Breast epithelium (tissue), 4 donors: ENCODE measurements at regions not wholly inside any gene's neighbourhood (a gene's known extent, or its start where the extent isn't known, plus 50 kb on each side); places are given as distances from the start of the nearest gene placed in this dataset.

Source experiments
- DNase-seq, 2 donors: peaks; one replicate each; pipeline ENCODE4 v3.0.0-alpha.2; 2019; ENCODE audit warnings: low spot score in 2 of 2
- H3K27ac ChIP-seq, 2 donors: fragments of 200-600 bp; sonication (generic) in 1 of 2; one replicate each; pipeline ENCODE4 v1.5.1; 2016 to 2019; ENCODE audit warnings: mild to moderate bottlenecking in 1 of 2
- H3K27me3 ChIP-seq, 2 donors: fragments of 200-600 bp; sonication (generic) in 1 of 2; one replicate each; pipeline versions ENCODE4 v1.5.1 to v1.6.0; 2017 to 2019; ENCODE audit warnings: control low read depth in 1 of 2, mild to moderate bottlenecking in 1 of 2
- H3K36me3 ChIP-seq: fragments of 200-600 bp; one replicate; pipeline ENCODE4 v1.5.1; 2019
- H3K4me1 ChIP-seq, 2 donors: fragments of 200-600 bp; sonication (generic); one replicate each; pipeline ENCODE4 v1.5.1; 2016 to 2019; ENCODE audit warnings: control low read depth in 1 of 2
- H3K4me3 ChIP-seq, 3 donors: fragments of 200-600 bp; sonication (generic); 1 replicate in 2 of 3; 2 replicates in 1 of 3; pipeline ENCODE4 v1.5.1; 2016 to 2019; ENCODE audit warnings: mild to moderate bottlenecking in 3 of 3, moderate library complexity in 2 of 3
- H3K9me3 ChIP-seq, 2 donors: fragments of 200-600 bp; sonication (generic) in 1 of 2; one replicate each; pipeline ENCODE4 v1.5.1; 2016 to 2019; ENCODE audit warnings: control low read depth in 1 of 2
- CTCF ChIP-seq, 3 donors: fragments of 450-650 bp; IDR thresholded peaks; one replicate each; pipeline ENCODE4 v1.5.1; 2016 to 2017; ENCODE audit warnings: antibody characterized with exemption in 3 of 3, mild to moderate bottlenecking in 3 of 3, moderate library complexity in 3 of 3
- POLR2A ChIP-seq: fragments of 450-650 bp; IDR thresholded peaks from one replicate; pipeline ENCODE4 v1.6.1; 2016; ENCODE audit warnings: antibody characterized with exemption, mild to moderate bottlenecking, moderate library complexity
- POLR2AphosphoS5 ChIP-seq, 3 donors: sonication (generic); formaldehyde crosslinking; IDR thresholded peaks; one replicate each; pipeline ENCODE4 v1.6.1; 2017; ENCODE audit warnings: antibody characterized with exemption in 3 of 3
- intact Hi-C: fragments of 100-400 bp; cut with DNase I; formaldehyde crosslinking; loops from one replicate; pipeline ENCODE4 v1.15.1; 2023; ENCODE audit warnings: low total_unique reads

- no peak for DNase-seq
- Histone ChIP-seq H3K27me3 (no peaks in the 10 kb centered on the region), H3K27ac (no peak overlapping the region), H3K9me3 (no peaks in the 10 kb centered on the region), H3K36me3 (no peaks in the 10 kb centered on the region), H3K4me3 (no peak overlapping the region), H3K4me1 (no peaks in the 10 kb centered on the region)
- intact Hi-C loops, result no loop called here
- no peak for TF ChIP-seq POLR2AphosphoS5 (IDR thresholded peaks at IDR 0.05)
- no peak for TF ChIP-seq POLR2A
- TF ChIP-seq CTCF (IDR thresholded peaks at IDR 0.05), result no peak
Observed at GRCh38 chr6:139565591-139565990, 191.1 kb upstream of the CITED2 start.

DNA sequence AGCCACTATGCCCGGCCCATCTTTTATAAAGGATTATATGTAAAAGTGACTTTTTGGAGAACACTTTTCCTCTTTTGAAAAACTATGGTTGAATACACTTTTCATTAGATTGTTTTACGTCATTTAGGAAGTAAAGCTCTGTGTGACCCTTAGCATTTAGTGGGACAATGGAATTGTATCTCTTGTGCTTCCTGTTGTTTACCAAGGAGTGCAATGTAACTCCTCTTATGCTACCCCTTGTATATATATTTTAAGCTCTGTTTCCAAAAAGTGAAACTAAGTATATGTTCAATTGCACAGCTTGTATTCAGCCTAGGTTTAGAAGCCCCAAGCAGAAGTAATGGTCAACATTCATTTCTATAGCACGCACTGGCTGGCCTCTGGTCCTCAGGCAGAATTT, 183.1 kb upstream of the CITED2 start:
- no peaks in the 10 kb centered on the region for H3K36me3 ChIP-seq
- no peak for DNase-seq
- H3K27me3 ChIP-seq, result no peaks in the 10 kb centered on the region
- TF ChIP-seq CTCF (IDR thresholded peaks at IDR 0.05), result no peak
- no peak for TF ChIP-seq POLR2A
- TF ChIP-seq POLR2AphosphoS5 (IDR thresholded peaks at IDR 0.05), result no peak
- no peak overlapping the region for H3K27ac ChIP-seq
- H3K4me1 ChIP-seq, result no peaks in the 10 kb centered on the region
- H3K9me3 ChIP-seq, result no peaks in the 10 kb centered on the region
- intact Hi-C loops, result no loop called here
- H3K4me3 ChIP-seq, result no peak overlapping the region

GRCh38 chr6:139556532-139556931, 182.1 kb upstream of the CITED2 start:
- DNase-seq, result no peak
- H3K4me1 ChIP-seq, result no peaks in the 10 kb centered on the region
- no peaks in the 10 kb centered on the region for H3K36me3 ChIP-seq
- TF ChIP-seq CTCF (IDR thresholded peaks at IDR 0.05), result no peak
- no peak for TF ChIP-seq POLR2AphosphoS5 (IDR thresholded peaks at IDR 0.05)
- TF ChIP-seq POLR2A, result no peak
- no peaks in the 10 kb centered on the region for H3K9me3 ChIP-seq
- H3K27me3 ChIP-seq, result no peaks in the 10 kb centered on the region
- H3K27ac ChIP-seq, result no peak overlapping the region
- intact Hi-C loops, result no loop called here
- H3K4me3 ChIP-seq, result no peak overlapping the region

DNA sequence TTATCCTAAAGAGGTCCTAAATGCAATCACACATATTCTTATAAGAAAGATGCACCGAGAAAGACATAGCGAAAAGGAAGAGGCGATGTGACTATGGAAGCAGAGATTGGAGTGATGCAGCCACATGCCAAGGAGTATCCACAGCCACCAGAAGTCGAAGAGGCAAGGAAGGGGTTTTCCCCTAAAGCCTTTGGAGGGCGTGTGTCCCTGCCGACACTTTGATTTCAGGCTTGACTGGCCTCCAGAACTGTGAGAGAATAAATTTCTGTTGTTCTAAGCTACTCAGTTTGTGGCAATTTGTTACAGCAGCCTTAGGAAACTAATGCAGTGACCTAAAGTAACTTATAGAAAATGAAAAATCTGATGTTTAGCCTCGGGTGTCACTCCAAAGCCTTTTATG, 179.5 kb upstream of the CITED2 start:
- no peaks in the 10 kb centered on the region for H3K36me3 ChIP-seq
- no peak overlapping the region for H3K27ac ChIP-seq
- no peaks in the 10 kb centered on the region for H3K27me3 ChIP-seq
- DNase-seq, result no peak
- H3K4me1 ChIP-seq, result no peaks in the 10 kb centered on the region
- no peak overlapping the region for H3K4me3 ChIP-seq
- H3K9me3 ChIP-seq, result no peaks in the 10 kb centered on the region
- TF ChIP-seq CTCF (IDR thresholded peaks at IDR 0.05), result no peak
- TF ChIP-seq POLR2A, result no peak
- no peak for TF ChIP-seq POLR2AphosphoS5 (IDR thresholded peaks at IDR 0.05)
- intact Hi-C loops, result loop anchor here (2.0 kb wide), 1 partner anchor 49 kb away; no protein-coding TSS in a partner anchor

DNA sequence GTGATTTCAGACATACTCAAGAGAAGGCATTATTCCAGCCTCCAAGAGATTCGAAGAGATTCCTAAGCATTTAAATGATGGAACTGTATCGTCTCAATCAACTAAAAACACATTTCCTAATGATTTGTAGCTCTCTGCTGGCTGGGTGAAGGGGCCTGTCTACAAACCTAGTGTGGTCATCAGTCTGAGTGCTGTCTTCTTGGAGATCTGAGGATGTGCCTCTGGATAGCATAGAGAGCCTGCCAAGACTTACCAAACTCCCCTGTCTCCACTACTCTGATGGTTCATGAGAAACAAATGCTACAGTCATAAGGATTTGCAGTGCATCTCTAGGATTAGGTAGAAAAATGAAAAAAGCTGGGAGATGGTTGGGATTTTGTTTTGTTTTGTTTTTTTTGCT, 176.9 kb upstream of the CITED2 start:
- TF ChIP-seq CTCF (IDR thresholded peaks at IDR 0.05), result no peak
- no peak for TF ChIP-seq POLR2AphosphoS5 (IDR thresholded peaks at IDR 0.05)
- no peak for TF ChIP-seq POLR2A
- H3K27me3 ChIP-seq, result no peaks in the 10 kb centered on the region
- H3K4me1 ChIP-seq, result no peaks in the 10 kb centered on the region
- DNase-seq, result no peak
- no peak overlapping the region for H3K4me3 ChIP-seq
- intact Hi-C loops, result no loop called here
- H3K36me3 ChIP-seq, result no peaks in the 10 kb centered on the region
- H3K9me3 ChIP-seq, result no peaks in the 10 kb centered on the region
- no peak overlapping the region for H3K27ac ChIP-seq
